Fibroblast of peridontal ligament (primary cell): ENCODE measurements at regions not wholly inside any gene's neighbourhood (a gene's known extent, or its start where the extent isn't known, plus 50 kb on each side); places are given as distances from the start of the nearest gene placed in this dataset.
"Not testable (repeated sequence)": the region's sequence is repeated elsewhere in the genome, so short reads cannot be mapped to it uniquely, and the experiment has no call there.

Experiments
- DNase-seq: peaks from one replicate; pipeline ENCODE4 v3.0.0-alpha.2; 2010; ENCODE audit errors: extremely low read depth

GRCh38 chr9:87372356-87372851 lies 125.3 kb upstream of the DAPK1 start:
- DNase-seq: no peak

GRCh38 chr9:87374023-87374919 lies 123.4 kb upstream of the DAPK1 start:
- not testable (repeated sequence) for DNase-seq

- no peak for DNase-seq
Measured at GRCh38 chr9:87375397-87376073, 122.1 kb upstream of the DAPK1 start.

GRCh38 chr9:87378676-87379075 lies 119.0 kb upstream of the DAPK1 start:
- DNase-seq: no peak

GRCh38 chr9:87379300-87379699 lies 118.4 kb upstream of the DAPK1 start:
- no peak for DNase-seq

- DNase-seq: peak; percentile 58
Measured at GRCh38 chr9:87381050-87381711, 116.5 kb upstream of the DAPK1 start.

GRCh38 chr9:87381746-87382145 lies 115.9 kb upstream of the DAPK1 start:
- DNase-seq: no peak

GRCh38 chr9:87382900-87383299 lies 114.8 kb upstream of the DAPK1 start:
- peak; percentile 3 for DNase-seq

GRCh38 chr9:87383344-87384150 lies 114.1 kb upstream of the DAPK1 start:
- DNase-seq: no peak

- DNase-seq: no peak
Measured at GRCh38 chr9:87386490-87387025, 111.1 kb upstream of the DAPK1 start.

GRCh38 chr9:87387351-87388011 lies 110.2 kb upstream of the DAPK1 start:
- no peak for DNase-seq

GRCh38 chr9:87388708-87389107 lies 109.0 kb upstream of the DAPK1 start:
- not testable (repeated sequence) for DNase-seq

GRCh38 chr9:87389936-87390335 lies 107.7 kb upstream of the DAPK1 start:
- no peak for DNase-seq

- DNase-seq: no peak
Measured at GRCh38 chr9:87390361-87390760, 107.3 kb upstream of the DAPK1 start.

- no peak for DNase-seq
Measured at GRCh38 chr9:87392086-87392485, 105.6 kb upstream of the DAPK1 start.

GRCh38 chr9:87393706-87394230 lies 103.9 kb upstream of the DAPK1 start:
- no peak for DNase-seq

- no peak for DNase-seq
Measured at GRCh38 chr9:87395804-87396479, 101.7 kb upstream of the DAPK1 start.

- no peak for DNase-seq
Measured at GRCh38 chr9:87401681-87402080, 96.0 kb upstream of the DAPK1 start.

GRCh38 chr9:87402537-87402936 lies 95.1 kb upstream of the DAPK1 start:
- DNase-seq: no peak
